ENCODE measurements at regions not wholly inside any gene's neighbourhood (a gene's known extent, or its start where the extent isn't known, plus 50 kb on each side); places are given as distances from the start of the nearest gene placed in this dataset.

- DNase-seq = no peak
- intact Hi-C loops (cut with DNase I; ENCODE audit: low total_unique reads) (no loop called here), in situ Hi-C loops (cut with MboI; ENCODE audit: low pct_ligation_motif_present in 1 of 4, low pct_unique_long_range_greater_than_20kb in 1 of 4, low sequenced_read_pairs in 3 of 4) (loop anchor here in 1 of 4 donors (25.0 kb wide), 1 partner anchor 221 kb away; no protein-coding TSS in a partner anchor)
- Histone ChIP-seq H3K27me3 (peaks cover 8% of the 10 kb centered on the region), H3K4me1 (no peaks in the 10 kb centered on the region), H3K9me3 (no peaks in the 10 kb centered on the region), H3K27ac (no peak overlapping the region), H3K36me3 (no peaks in the 10 kb centered on the region), H3K4me3 (no peak overlapping the region)
- TF ChIP-seq POLR2AphosphoS5 (IDR thresholded peaks at IDR 0.05) = no peak
- TF ChIP-seq POLR2A (IDR thresholded peaks at IDR 0.05) = no peak
- TF ChIP-seq CTCF (IDR thresholded peaks at IDR 0.05) = no peak
- WGBS, 2 donors (ENCODE audit: low coverage in 1 of 2) = 60 to 81% methylated on average over 1 to 13 of the region's 13 CpGs
These were observed 258.6 kb downstream of the NPHP4 start for GRCh38 chr1:5733596-5733995.

GRCh38 chr1:5731110-5731423 lies 261.2 kb downstream of the NPHP4 start:
- intact Hi-C loops (cut with DNase I; ENCODE audit: low total_unique reads) = no loop called here
- 83% methylated on average over 5 of the region's 5 CpGs; no CpG with 5 or more reads in 1 of the 2 donors for WGBS, 2 donors (ENCODE audit: low coverage in 1 of 2)
- Histone ChIP-seq H3K4me1 (no peaks in the 10 kb centered on the region), H3K27ac (no peak overlapping the region), H3K36me3 (no peaks in the 10 kb centered on the region), H3K27me3 (peaks cover 8% of the 10 kb centered on the region), H3K4me3 (no peak overlapping the region), H3K9me3 (no peaks in the 10 kb centered on the region)
- in situ Hi-C loops (cut with MboI; ENCODE audit: low pct_ligation_motif_present in 1 of 4, low pct_unique_long_range_greater_than_20kb in 1 of 4, low sequenced_read_pairs in 3 of 4) = loop anchor here in 1 of 4 donors (25.0 kb wide), 1 partner anchor 219 kb away; no protein-coding TSS in a partner anchor
- no peak for DNase-seq
- TF ChIP-seq POLR2AphosphoS5 (IDR thresholded peaks at IDR 0.05) (no peak), POLR2A (IDR thresholded peaks at IDR 0.05) (no peak), EP300 (IDR thresholded peaks at IDR 0.05; ENCODE audit: low read depth) (no peak), CTCF (IDR thresholded peaks at IDR 0.05) (no peak)

GRCh38 chr1:5730272-5731109 lies 261.7 kb downstream of the NPHP4 start:
- Histone ChIP-seq H3K9me3 (no peaks in the 10 kb centered on the region), H3K4me1 (no peaks in the 10 kb centered on the region), H3K27me3 (peaks cover 8% of the 10 kb centered on the region), H3K4me3 (no peak overlapping the region), H3K27ac (no peak overlapping the region), H3K36me3 (no peaks in the 10 kb centered on the region)
- in situ Hi-C loops (cut with MboI; ENCODE audit: low pct_ligation_motif_present in 1 of 4, low pct_unique_long_range_greater_than_20kb in 1 of 4, low sequenced_read_pairs in 3 of 4) = loop anchor here in 1 of 4 donors (25.0 kb wide), 1 partner anchor 218 kb away; no protein-coding TSS in a partner anchor
- DNase-seq = no peak
- TF ChIP-seq POLR2AphosphoS5 (IDR thresholded peaks at IDR 0.05) (no peak), EP300 (IDR thresholded peaks at IDR 0.05; ENCODE audit: low read depth) (no peak)
- intact Hi-C loops (cut with DNase I; ENCODE audit: low total_unique reads) = no loop called here
- WGBS, 2 donors (ENCODE audit: low coverage in 1 of 2) = 79 to 100% methylated on average over 2 to 16 of the region's 16 CpGs

GRCh38 chr1:5729636-5730145 lies 262.5 kb downstream of the NPHP4 start:
- no peaks in the 10 kb centered on the region for H3K36me3 ChIP-seq
- no peaks in the 10 kb centered on the region for H3K4me1 ChIP-seq
- H3K4me3 ChIP-seq = no peak overlapping the region
- in situ Hi-C loops (cut with MboI; ENCODE audit: low pct_ligation_motif_present in 1 of 4, low pct_unique_long_range_greater_than_20kb in 1 of 4, low sequenced_read_pairs in 3 of 4) = loop anchor here in 1 of 4 donors (25.0 kb wide), 1 partner anchor 217 kb away; no protein-coding TSS in a partner anchor
- no peak overlapping the region for H3K27ac ChIP-seq
- no peak for DNase-seq
- peaks cover 8% of the 10 kb centered on the region for H3K27me3 ChIP-seq
- no peaks in the 10 kb centered on the region for H3K9me3 ChIP-seq
- TF ChIP-seq POLR2AphosphoS5 (IDR thresholded peaks at IDR 0.05) (no peak), CTCF (IDR thresholded peaks at IDR 0.05) (no peak), EP300 (IDR thresholded peaks at IDR 0.05; ENCODE audit: low read depth) (no peak), POLR2A (IDR thresholded peaks at IDR 0.05) (no peak)
- intact Hi-C loops (cut with DNase I; ENCODE audit: low total_unique reads) = no loop called here
- 75% methylated on average over 4 of the region's 4 CpGs; no CpG with 5 or more reads in 1 of the 2 donors for WGBS, 2 donors (ENCODE audit: low coverage in 1 of 2)
